Upper lobe of left lung (tissue), 4 donors: ENCODE measurements at regions not wholly inside any gene's neighbourhood (a gene's known extent, or its start where the extent isn't known, plus 50 kb on each side); places are given as distances from the start of the nearest gene placed in this dataset.
"Not testable (repeated sequence)": the region's sequence is repeated elsewhere in the genome, so short reads cannot be mapped to it uniquely, and the experiment has no call there.

Experiments used
- CTCF ChIP-seq, 6 experiments: fragments of 450-650 bp in 4 of 6; fragments of 200-600 bp in 2 of 6; sonication (generic) in 2 of 6; IDR thresholded peaks; one replicate each; pipeline ENCODE4 v1.5.1; 2016 to 2019; ENCODE audit warnings: antibody characterized with exemption in 6 of 6
- POLR2A ChIP-seq, 4 donors: fragments of 450-650 bp; IDR thresholded peaks; one replicate each; pipeline ENCODE4 v1.5.1; 2016 to 2017; ENCODE audit warnings: antibody characterized with exemption in 4 of 4, mild to moderate bottlenecking in 2 of 4

GRCh38 chr17:6373599-6373998, 61.3 kb downstream of the AIPL1 start:
- TF ChIP-seq CTCF, POLR2A (IDR thresholded peaks at IDR 0.05): not testable (repeated sequence)
